ENCODE measurements at regions not wholly inside any gene's neighbourhood (a gene's known extent, or its start where the extent isn't known, plus 50 kb on each side); places are given as distances from the start of the nearest gene placed in this dataset.
"Not testable (repeated sequence)": the region's sequence is repeated elsewhere in the genome, so short reads cannot be mapped to it uniquely, and the experiment has no call there.

DNA sequence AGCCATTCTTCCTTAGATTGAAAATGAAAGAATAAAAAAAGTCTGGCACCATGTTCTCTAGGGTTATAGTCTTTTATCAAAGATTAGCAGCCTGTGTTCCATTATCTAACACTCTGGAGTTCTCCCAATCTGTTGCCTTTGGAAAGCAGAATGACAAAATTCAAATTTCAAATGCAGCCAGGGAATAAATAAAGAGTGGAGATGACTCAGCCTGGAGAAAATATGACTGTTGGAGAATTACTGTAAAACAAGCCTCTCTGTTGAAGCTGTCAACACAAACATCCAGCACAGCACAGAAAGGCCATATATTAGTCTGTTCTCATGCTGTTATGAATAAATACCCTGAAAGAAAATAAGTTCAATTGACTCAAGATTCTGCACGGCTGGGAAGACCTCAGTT, 650.5 kb upstream of the SLC10A2 start:
- FAIRE-seq: no peak
- DNase-seq (ENCODE audit: low spot score in 2 of 2): peak in 1 of 2 donors; percentile 4

DNA sequence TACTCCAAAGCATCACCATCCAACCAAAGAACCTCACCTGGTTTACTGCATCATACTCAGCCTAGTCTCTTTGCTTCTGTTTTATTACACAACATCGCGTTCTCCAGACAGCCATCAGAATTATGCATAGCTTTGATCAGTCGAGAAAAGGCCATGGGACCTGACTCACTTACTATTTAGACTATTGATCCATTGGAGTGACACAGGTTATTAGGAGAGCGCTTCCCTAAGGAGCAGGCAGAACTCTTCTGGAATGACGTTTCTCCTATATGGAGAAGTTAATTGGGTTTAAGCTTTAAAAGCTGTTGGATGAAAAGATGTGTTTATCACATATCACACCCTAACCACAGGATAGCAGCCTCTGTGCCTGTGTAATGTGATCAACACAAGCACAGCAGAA, 649.1 kb upstream of the SLC10A2 start:
- no peak for FAIRE-seq

DNA sequence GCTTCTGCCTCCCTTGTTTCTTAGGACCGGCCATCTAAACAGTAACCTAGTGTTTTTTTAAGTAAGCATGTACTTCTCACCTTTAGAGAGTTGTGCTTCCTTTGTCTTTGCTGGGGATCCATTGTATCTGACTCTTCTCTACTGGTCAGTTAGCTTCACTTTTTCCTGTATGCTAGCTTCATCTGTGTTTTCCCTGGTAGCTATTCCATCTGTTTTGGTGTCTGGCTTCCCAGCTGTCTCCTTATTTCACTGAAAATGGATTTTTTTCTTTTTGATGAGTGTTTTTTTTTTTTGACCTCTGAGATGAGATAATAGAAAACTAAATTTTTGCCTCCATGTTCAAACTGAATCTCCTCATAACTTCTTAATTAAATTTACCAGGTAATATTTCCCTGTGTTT, 637.0 kb upstream of the SLC10A2 start:
- no peak for DNase-seq (ENCODE audit: low spot score in 2 of 2)
- no peak for FAIRE-seq

More for the DNA sequence above, 649.1 kb upstream of the SLC10A2 start:
- DNase-seq (ENCODE audit: low spot score in 2 of 2): no peak

DNA sequence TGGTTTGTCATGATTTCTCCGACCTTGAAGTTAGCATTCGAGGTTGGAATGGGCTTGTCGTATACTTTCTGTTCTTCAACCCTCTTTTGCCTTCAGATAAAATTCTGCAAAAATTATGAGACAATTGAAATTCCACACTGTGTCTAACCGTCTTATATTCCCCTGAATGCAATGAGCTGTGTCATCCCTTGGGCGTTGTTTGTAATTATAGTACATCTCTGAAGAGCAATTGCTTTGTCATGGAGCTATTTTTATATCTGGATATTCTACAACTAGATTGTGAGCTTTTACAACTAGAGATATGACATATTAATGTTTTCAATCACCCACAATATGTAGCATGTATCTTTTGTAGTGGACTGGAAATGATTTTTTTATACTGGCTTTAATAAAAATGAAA, 631.8 kb upstream of the SLC10A2 start:
- DNase-seq (ENCODE audit: low spot score in 2 of 2) (no peak), FAIRE-seq (no peak)

DNA sequence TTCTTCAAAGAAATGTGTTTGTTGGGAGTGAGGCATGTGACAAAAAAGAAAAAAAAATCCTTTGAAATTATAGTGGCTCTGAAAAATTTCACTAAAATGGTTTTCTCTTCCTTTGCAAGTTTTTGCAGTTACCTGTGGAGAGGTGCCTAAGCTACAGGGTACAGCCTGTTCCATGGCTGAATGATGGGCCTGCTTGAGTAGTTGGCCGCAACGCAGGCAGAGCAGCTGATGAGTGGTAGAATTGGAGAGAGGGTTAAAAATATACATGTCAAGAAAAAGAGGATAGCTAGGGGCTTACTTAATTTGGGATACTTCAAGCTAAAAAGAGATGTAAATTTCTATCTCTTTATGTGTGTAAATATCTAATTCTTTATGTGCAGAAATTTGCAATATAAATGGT, 629.1 kb upstream of the SLC10A2 start:
- DNase-seq (ENCODE audit: low spot score in 2 of 2) (no peak), FAIRE-seq (no peak)

DNA sequence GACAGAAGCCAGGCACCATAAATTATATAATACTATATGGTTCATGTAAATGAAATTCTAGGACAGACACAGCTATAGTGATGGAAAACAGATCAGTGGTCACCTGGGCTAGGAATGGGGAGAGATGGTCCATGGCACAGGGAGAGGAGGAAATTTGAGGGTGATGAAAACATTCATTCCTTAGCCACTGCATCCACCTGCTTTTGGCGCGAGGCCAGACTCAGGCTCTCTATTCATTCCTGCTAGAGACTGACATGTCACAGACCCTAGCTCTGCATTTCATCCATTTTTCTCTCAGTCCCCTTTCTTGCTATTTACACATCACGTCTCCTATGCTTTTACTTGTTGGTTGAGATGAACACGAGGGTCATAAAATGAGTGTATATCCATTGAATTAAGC, 628.3 kb upstream of the SLC10A2 start:
- no peak for DNase-seq (ENCODE audit: low spot score in 2 of 2)
- no peak for FAIRE-seq

DNA sequence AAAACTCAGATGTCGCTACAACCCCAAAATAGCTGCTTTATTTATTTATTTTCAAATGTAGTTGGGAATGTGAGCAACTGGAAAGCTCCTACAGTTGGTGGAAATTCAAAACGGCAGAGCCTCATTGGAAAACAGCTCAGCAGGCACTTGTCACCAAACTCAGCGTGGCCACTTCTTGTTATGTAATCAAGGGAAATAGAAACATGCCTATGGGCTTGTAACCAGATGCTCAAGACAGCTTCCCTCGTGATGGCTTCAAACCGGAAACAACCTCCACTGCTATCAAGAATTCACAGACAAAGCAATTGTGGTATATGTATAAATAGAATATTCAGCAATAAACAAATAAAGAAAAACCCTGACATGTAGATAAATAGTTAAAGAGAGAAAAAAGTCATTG, 627.8 kb upstream of the SLC10A2 start:
- no peak for FAIRE-seq

DNA sequence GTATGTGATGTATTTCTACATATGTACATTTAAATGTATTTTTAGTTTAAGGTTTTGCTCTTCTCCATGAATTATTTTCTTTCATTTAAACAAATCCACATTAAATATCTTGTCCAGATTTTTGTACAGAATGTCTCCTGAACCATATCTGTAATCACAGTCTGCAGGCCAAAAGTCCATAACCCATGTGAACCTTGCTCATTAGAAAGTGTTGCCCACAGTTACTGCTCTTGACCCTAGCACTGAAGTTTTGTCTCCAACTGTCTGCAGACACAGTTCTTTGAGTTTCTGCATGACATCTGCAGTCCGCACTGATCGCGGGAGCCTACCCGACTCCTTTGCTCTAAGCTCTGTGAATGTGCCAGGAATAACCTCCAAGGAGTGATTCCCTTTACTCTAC, 626.2 kb upstream of the SLC10A2 start:
- FAIRE-seq: no peak
- DNase-seq (ENCODE audit: low spot score in 2 of 2): no peak

More for the DNA sequence above, 627.8 kb upstream of the SLC10A2 start:
- no peak for DNase-seq (ENCODE audit: low spot score in 2 of 2)

DNA sequence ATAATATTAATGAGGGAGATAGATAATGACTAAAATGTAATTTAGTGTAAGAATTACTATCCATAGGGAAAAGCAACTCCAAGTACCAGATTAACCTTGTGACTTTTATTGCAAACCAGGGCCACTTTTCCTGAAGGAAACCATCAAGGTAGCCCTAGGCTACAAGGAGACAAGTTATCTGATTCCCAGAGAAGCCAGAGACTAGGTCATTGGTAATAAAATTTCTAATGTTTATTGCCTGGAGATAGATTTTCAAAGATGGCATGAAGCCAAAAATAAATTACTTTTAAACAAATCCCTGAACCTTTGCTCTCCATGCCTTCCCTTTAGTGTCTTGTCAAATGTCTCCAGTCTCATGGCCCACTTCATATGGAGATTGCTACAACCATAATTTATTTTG, 610.1 kb upstream of the SLC10A2 start:
- FAIRE-seq: no peak
- DNase-seq (ENCODE audit: low spot score in 2 of 2): no peak

DNA sequence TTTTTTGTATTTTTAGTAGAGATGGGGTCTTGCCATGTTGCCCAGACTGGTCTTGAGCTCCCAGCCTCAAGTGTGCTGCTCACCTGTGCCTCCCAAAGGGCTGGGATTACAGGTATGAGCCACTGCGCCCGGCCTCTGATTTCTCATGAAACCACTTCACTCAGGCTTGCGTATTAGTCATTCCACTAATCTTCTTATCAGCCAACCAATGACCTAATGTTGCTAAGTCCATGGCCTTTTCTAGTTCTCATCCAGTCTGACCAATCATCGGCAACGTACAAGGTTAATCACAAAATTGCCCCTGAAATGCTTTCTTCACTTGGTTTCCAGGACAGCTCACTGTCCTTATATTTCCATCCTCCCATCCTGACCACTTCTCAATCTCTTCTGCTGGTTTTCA, 605.3 kb upstream of the SLC10A2 start:
- FAIRE-seq: no peak
- no peak for DNase-seq (ENCODE audit: low spot score in 2 of 2)

DNA sequence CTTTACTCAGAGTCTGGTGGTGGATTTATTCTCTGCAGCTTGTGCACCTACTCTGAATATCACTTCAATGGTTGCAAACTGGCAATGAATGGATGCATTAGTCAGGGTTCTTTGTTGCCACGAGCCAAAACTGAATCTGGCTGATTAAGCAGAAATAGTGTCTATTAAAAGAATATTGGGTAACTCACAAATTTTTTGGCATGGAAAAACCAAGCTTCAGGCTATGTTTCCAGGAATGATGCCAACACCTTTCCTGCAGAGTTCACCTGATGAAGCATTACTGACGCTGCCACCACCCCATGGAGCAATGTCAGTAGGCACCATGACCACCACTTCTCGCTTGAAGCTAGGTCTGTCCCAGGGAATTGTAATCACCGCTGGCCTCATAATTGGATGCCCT, 597.8 kb upstream of the SLC10A2 start:
- no peak for FAIRE-seq
- no peak for DNase-seq (ENCODE audit: low spot score in 2 of 2)

DNA sequence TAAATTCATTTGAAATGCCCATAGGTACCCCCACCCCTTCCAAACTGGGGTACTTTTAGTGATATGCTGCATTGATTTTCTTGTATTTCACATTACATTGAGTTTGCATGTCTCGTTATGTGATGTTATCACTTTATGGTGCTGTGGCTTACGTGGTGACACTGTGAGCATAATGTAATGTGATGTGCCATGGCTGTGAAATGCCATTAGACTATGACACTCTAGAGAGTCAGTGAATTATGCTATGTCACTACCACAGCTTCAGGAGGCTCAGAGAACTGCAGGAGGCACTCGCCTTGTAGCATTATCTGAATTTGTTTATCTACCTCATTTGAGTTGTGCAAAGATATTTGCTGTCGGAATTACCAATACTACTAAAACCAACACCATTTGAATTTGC, 590.1 kb upstream of the SLC10A2 start:
- DNase-seq (ENCODE audit: low spot score in 2 of 2): no peak
- FAIRE-seq: no peak

DNA sequence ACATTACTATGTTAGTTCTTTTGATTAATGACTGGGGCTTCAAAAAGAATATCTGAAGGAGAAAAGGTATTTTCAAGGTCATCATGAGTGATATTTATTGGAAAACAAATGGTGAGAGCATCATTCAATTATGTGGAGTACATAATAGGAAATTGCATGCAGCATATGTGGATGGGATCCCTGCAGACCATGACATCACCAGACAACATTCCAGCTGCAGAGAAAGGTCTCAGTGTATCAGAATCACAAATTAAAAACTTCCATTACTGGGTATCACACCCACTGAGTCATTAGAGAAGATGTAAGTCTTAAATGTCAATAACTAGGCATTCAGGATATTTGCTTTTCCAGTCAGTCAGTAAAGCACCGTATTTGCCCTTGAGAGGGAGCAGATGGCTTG, 574.4 kb upstream of the SLC10A2 start:
- DNase-seq (ENCODE audit: low spot score in 2 of 2): no peak
- no peak for FAIRE-seq

DNA sequence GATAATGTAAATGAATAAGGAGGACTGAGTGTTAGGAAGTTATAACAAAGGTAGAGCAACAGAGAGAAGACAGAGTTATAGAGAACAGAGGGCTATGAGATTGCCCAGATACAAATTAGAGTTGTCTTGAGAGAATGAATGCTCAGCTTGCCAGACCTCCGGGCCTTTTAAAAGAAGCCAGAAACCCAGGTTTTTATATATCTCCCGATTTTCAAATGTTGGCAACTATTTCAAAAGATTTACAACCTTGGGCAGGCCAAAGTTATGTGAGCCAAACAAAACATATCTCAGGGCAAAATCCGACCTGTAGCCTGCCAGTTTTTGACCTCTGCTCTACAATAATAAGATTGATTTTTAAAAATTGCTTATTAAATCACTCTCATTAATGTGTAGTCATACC, 573.1 kb upstream of the SLC10A2 start:
- FAIRE-seq (no peak), DNase-seq (ENCODE audit: low spot score in 2 of 2) (no peak)

DNA sequence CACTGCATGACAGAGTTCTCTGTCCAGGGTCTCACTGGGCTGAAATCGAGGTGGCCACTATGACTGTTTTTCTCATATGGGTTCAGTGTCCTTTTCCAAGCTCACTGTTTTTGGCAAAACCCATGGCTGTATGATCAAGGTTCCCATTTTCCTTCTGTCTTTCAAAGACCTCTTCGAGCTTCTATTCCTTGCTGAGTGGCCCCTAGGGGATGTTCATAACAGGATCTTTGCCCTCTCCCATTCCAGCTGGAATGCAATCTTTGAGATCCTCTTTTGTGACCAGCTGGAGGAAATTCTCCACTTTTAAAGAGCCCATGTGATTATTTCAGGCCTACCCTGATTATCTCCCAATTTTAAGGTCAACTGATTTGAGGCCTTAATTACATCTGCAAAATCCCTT, 572.5 kb upstream of the SLC10A2 start:
- FAIRE-seq (no peak), DNase-seq (ENCODE audit: low spot score in 2 of 2) (no peak)

DNA sequence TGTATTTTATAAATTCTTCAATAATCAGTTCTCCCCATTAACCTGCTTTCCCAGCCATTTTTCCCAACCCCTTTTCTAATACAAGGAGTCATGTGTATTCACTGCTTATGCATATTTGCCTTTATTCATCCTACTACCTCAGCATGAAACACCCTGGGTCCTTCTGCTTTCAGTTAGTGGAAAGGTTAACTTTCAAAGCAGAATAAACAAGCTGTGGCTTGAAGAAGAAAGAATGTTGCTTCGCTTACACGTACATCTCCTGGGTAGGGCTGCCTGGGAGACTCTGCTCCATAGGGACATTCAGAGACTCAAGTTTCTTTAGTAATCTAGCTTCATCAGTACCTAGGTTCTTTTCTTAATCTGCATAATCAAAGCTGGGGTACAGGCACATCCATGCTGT, 567.8 kb upstream of the SLC10A2 start:
- FAIRE-seq (no peak), DNase-seq (ENCODE audit: low spot score in 2 of 2) (no peak)

DNA sequence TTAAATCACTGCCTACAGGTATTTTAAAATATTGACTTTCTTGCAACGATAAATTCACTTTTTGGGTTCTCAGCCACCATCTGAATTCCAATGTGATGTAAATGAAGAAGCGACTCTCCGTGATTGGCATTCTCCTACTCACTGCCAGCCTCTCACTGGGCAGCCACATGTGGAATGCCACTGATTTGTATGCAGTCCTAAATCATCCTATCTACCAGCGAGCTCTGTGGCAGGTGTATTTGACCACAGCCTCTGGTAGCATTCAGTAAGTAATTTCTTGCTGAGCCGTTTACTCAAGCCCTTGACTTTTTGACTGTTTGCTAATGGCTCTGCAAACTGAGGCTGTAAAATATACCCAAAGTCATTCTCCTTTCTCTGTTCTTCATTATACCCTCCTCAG, 559.0 kb upstream of the SLC10A2 start:
- DNase-seq (ENCODE audit: low spot score in 2 of 2): no peak
- no peak for FAIRE-seq

DNA sequence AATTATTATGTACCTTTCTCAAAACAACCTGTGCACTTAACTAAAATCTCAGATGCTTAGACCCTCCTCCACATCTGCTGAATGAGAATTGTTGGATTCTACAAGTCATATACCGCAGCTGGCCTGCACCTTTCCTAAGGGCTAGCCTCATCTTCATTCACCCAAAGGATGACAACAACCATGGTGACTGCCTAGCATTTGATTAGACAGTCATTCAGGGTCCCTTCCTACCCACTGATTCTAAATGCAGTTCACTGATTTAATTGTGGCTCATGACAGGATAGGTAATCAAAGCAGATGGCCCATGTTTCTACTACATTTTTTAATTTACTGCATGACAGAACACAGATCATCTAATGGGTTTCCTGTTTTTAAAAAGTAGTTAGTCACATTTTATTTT, 551.9 kb upstream of the SLC10A2 start:
- no peak for FAIRE-seq
- DNase-seq (ENCODE audit: low spot score in 2 of 2): no peak

DNA sequence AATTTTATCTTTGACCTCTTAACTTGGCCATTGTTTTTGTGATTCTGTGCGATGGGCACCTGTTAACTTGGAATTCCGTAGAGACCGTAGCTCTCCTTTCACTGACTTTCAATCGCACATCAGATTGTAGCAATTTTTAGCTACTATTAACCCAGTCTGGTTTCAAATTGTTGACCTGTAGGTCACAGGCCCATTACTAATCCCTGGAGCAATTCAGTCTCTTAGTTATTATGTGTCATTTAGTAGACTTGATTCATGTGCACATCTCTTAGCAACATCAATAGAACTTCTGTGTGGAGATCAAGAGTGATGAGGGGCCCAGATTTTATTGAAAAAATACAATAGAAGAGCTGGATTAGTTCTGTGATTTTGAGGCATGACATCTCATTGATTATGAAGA, 549.6 kb upstream of the SLC10A2 start:
- no peak for DNase-seq (ENCODE audit: low spot score in 2 of 2)

DNA sequence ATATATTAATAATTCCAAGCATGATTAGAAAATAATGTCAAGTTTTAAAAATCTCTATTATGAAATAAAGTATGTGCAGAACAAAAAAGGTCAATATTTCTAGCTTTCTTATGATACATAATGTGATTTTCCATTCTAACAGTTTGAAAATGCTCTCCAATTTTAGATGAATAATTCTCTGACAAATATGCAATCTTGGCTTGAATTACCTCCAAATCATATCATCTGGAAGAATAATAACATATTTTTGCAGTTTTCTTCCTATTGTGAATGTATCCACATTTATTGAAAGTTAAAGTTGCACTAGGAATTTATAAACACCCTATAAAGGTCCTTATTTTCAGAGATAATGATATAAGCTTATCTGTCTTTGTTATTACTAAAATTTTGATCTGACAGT, 548.5 kb upstream of the SLC10A2 start:
- FAIRE-seq: no peak
- DNase-seq (ENCODE audit: low spot score in 2 of 2): no peak

More for the DNA sequence above, 549.6 kb upstream of the SLC10A2 start:
- FAIRE-seq: no peak

DNA sequence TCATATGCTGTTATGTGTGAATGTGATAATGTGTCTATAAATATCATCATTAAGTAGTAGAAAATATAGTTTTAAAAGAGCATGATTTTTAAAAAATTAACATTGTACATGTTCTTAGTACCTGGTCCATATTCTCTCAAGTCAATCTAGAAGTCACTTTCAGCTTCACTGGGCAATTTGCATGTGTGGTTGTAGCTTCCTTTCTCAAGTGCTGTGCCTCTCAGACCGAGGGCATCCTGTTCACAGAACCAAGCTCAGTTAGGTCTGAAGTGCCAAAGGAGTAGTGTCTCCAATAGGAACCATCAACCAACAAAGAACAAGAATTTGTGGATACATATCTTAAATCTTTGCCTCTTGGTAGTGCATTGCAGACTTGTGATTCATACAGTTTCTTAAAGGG, 541.8 kb upstream of the SLC10A2 start:
- DNase-seq (ENCODE audit: low spot score in 2 of 2) (no peak), FAIRE-seq (no peak)

DNA sequence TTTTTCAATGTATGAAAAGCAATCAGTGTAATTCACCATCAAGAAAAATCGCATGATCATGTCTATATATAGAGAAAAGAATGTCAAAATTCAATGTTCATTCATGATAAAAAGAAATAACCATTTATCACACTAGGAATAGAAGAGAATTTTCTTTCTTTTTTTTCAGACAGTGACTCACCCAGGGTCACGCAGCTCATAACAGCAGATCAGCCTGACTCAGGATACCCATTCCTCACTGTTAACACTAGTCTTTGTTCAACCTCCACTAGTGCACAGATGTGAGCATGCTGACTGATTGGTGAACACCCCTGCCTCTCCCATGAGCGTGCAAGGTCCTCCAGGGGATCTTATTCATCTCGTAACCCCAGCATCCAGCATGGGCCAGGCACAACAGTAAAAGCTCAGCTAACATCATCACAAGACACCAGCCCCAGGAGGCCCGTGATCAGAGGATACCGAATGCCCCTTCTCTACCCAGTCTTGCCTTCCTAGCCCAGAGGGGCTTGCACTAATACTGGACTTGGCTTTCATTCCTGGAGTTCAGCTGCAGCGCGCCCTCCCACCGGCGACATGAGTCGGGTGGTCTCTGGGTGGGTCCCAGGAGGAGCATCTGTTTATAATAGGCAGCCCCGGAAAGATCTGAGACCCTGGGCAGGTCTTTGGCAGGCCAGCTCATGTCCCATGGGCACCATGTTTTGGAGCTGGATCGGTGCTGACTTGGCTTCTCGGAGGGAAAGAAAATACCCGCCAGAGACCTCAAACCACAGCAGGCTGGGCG, 539.5 kb upstream of the SLC10A2 start:
- DNase-seq (ENCODE audit: low spot score in 2 of 2) (no peak), FAIRE-seq (no peak)

DNA sequence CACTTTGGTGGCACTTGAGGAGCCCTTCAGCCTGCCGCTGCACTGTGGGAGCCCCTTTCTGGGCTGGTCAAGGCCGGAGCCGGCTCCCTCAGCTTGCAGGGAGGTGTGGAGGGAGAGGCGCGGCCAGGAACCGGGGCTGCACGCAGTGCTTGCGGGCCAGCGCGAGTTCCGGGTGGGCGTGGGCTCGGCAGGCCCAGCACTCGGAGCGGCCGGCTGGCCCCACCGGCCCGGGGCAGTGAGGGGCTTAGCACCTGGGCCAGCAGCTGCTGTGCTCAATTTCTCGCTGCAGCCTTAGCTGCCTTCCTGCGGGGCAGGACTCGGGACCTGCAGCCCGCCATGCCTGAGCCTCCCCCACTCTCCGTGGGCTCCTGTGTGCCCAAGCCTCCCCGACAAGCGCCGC, 533.7 kb upstream of the SLC10A2 start:
- not testable (repeated sequence) for FAIRE-seq; DNase-seq (ENCODE audit: low spot score in 2 of 2)

Measured in frontal cortex (tissue), 3 donors.